Naive thymus-derived CD4-positive, alpha-beta T cell (primary cell): ENCODE measurements at regions not wholly inside any gene's neighbourhood (a gene's known extent, or its start where the extent isn't known, plus 50 kb on each side); places are given as distances from the start of the nearest gene placed in this dataset.
"Not testable (repeated sequence)": the region's sequence is repeated elsewhere in the genome, so short reads cannot be mapped to it uniquely, and the experiment has no call there.

ENCODE experiments used
- ATAC-seq: fragments of 150-1000 bp; cut with Tn5 transposase; 2 replicates; pipeline ENCODE4 v1.10.0; 2021; ENCODE audit warnings: mild to moderate bottlenecking, moderate library complexity
- CTCF ChIA-PET: fragments of 350-600 bp; sonication (Branson Sonifier 250); formaldehyde crosslinking; loops from one replicate; lab custom pipeline; 2021; ENCODE audit warnings: antibody characterized with exemption; lab: Charles Lee
- POLR2A ChIA-PET: fragments of 350-600 bp; sonication (Branson Sonifier 250); formaldehyde crosslinking; loops from one replicate; lab custom pipeline; 2021; ENCODE audit warnings: antibody characterized with exemption, inconsistent platforms; lab: Charles Lee
- DNase-seq, 9 donors: peaks; one replicate each; pipeline versions ENCODE4 v3.0.0 to v3.0.0-alpha.2; 2020 to 2022; ENCODE audit warnings: mixed read lengths in 1 of 9
- H3K27ac ChIP-seq: one replicate; pipeline ENCODE4 v1.7.0; 2013; ENCODE audit warnings: mild to moderate bottlenecking, low read depth, low read length, moderate library complexity
- H3K27me3 ChIP-seq, 2 donors: one replicate each; pipeline ENCODE4 v1.7.0; 2013; ENCODE audit warnings: low read length in 2 of 2, mild to moderate bottlenecking in 2 of 2, moderate library complexity in 2 of 2; ENCODE audit not compliant: control insufficient read depth in 2 of 2, insufficient read depth in 2 of 2
- H3K36me3 ChIP-seq, 3 experiments: 1 replicate in 2 of 3; 2 replicates in 1 of 3; pipeline ENCODE4 v1.7.0; 2013; ENCODE audit warnings: low read length in 3 of 3, mild to moderate bottlenecking in 3 of 3, moderate library complexity in 1 of 3; ENCODE audit not compliant: insufficient read depth in 3 of 3, control insufficient read depth in 2 of 3
- H3K4me1 ChIP-seq, 2 donors: one replicate each; pipeline ENCODE4 v1.7.0; 2013; ENCODE audit warnings: low read length in 2 of 2, mild to moderate bottlenecking in 2 of 2, moderate library complexity in 1 of 2; ENCODE audit not compliant: control insufficient read depth in 2 of 2, insufficient read depth in 2 of 2
- H3K4me3 ChIP-seq: 2 replicates; pipeline ENCODE4 v1.7.0; 2013; ENCODE audit warnings: mild to moderate bottlenecking, low read length
- H3K9me3 ChIP-seq, 3 experiments: 1 replicate in 2 of 3; 2 replicates in 1 of 3; pipeline ENCODE4 v1.7.0; 2013; ENCODE audit warnings: low read length in 3 of 3; ENCODE audit not compliant: control insufficient read depth in 2 of 3
- H3K27ac Mint-ChIP-seq, 9 donors: one replicate each; pipeline ENCODE4 v1.8.0; 2020 to 2022; ENCODE audit warnings: mixed read lengths in 9 of 9, mild to moderate bottlenecking in 8 of 9, moderate library complexity in 5 of 9, inconsistent platforms in 2 of 9
- H3K27me3 Mint-ChIP-seq, 5 donors: one replicate each; pipeline ENCODE4 v1.8.0; 2021 to 2022; ENCODE audit warnings: mixed read lengths in 5 of 5, mild to moderate bottlenecking in 1 of 5
- H3K36me3 Mint-ChIP-seq, 5 donors: one replicate each; pipeline ENCODE4 v1.8.0; 2020 to 2022; ENCODE audit warnings: mixed read lengths in 5 of 5, mild to moderate bottlenecking in 3 of 5, inconsistent platforms in 1 of 5
- H3K4me1 Mint-ChIP-seq, 7 donors: one replicate each; pipeline ENCODE4 v1.8.0; 2020 to 2022; ENCODE audit warnings: mixed read lengths in 7 of 7, mild to moderate bottlenecking in 3 of 7, inconsistent platforms in 1 of 7
- H3K4me3 Mint-ChIP-seq, 10 donors: one replicate each; pipeline ENCODE4 v1.8.0; 2020 to 2022; ENCODE audit warnings: mild to moderate bottlenecking in 10 of 10, mixed read lengths in 10 of 10, moderate library complexity in 6 of 10, inconsistent platforms in 2 of 10
- H3K9me3 Mint-ChIP-seq, 11 donors: one replicate each; pipeline ENCODE4 v1.8.0; 2020 to 2022; ENCODE audit warnings: mixed read lengths in 11 of 11, mild to moderate bottlenecking in 4 of 11, inconsistent platforms in 1 of 11, moderate library complexity in 1 of 11
- intact Hi-C, 2 donors: fragments of 100-400 bp; cut with micrococcal nuclease; formaldehyde crosslinking; loops; one replicate each; pipeline ENCODE4 v1.15.1; 2023

DNA sequence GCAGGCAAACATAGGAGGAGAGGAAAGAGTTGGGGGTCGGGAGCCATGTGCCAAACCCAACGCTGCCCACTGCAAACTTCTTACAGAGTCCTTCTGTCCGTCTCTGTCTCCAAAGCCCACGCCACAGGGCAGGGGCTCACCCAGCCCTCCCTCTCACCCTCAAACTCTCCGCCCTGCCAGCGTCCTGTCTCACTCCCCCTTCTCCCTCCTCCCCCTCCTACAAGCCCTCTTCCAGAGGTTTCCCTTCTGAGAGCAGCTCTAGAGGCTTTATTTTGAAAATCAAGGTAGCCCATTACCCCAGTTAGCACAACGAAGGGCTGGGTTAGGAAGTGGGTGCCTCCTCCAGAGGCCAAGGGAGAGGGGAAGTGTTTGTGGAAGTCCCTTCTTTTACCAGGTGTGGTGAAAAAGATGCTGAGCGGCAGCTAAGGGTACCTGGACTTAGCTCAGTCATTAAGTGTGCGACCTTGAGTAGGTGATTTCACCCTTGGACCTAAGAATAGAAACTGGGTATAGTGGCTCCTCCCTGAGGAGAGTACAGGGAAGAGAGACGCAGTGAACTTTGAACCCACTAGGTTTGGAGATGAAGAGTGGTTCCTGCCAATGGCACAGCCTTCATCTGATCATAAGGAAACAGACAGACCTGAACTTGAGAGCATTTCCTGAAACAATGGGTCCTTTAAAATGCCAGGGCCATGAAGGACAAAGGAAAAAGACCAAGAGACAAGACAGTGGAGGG lies 123.8 kb downstream of the BANF2 start:
- Mint-ChIP-seq H3K4me3 (no peak overlapping the region), H3K36me3 (peaks cover 0 to 5% (median 4%) of the 10 kb centered on the region in 5 donors), H3K27ac (no peak overlapping the region), H3K27me3 (no peaks in the 10 kb centered on the region), H3K9me3 (peaks cover 0 to 13% (median 5%) of the 10 kb centered on the region in 11 donors), H3K4me1 (peaks cover 0 to 5% (median 0%) of the 10 kb centered on the region in 7 donors)
- Histone ChIP-seq H3K9me3 (peaks cover 0 to 7% (median 0%) of the 10 kb centered on the region in 3 experiments), H3K27ac (no peak overlapping the region), H3K27me3 (peaks cover 0 to 2% of the 10 kb centered on the region in 2 donors), H3K4me1 (no peaks in the 10 kb centered on the region), H3K4me3 (no peak overlapping the region), H3K36me3 (no peaks in the 10 kb centered on the region)
- POLR2A ChIA-PET, result no interaction called here
- intact Hi-C loops, result no loop called here
- ATAC-seq (no peak), DNase-seq (no peak)
- CTCF ChIA-PET, result no interaction called here

DNA sequence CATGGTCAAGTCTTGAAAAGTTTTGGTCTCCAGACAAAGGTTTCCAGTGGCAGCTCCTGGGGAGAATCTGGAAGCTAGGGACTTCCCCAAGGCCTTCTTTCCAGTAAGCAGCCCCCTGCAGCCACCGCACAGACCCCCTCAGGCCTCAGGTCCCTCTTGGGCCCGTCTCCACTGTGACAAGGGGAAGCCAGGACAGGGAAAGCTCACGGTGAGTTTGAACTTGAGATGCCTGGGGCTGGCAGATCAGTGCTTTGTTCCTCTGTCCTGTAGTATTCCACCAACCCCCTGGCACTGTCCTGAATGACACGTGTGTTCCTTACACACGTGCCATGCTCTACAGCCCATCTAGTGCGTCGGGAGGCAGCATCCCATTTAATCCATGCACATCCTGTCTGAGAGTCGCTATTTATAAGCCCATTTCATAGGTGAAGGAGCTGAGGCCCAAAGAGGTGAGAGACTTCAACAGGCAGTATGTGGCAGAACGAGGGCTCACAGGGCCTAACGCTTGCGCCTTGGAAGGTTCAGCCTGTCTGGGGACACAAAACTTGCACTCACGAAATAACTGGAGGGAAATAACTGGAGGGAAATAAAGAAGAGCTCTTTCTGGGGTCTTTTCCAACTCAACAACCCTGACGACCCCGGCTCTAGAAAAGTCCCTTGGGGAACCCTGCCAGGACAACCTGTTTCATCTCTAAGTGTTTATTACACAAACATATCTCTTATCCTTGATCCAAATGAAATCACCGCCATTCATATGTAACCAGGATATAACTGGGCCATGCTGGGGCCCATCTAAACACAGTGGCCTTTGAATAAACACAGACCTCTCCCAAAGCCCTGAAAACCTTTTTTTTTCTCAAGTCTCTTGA lies 123.0 kb downstream of the BANF2 start:
- Mint-ChIP-seq H3K36me3 (peaks cover 0 to 5% (median 4%) of the 10 kb centered on the region in 5 donors), H3K4me3 (no peak overlapping the region), H3K27ac (no peak overlapping the region), H3K27me3 (no peaks in the 10 kb centered on the region), H3K4me1 (peaks cover 0 to 5% (median 0%) of the 10 kb centered on the region in 7 donors), H3K9me3 (peaks cover 0 to 18% (median 6%) of the 10 kb centered on the region in 11 donors)
- peaks cover 0 to 2% of the 10 kb centered on the region in 2 donors for H3K27me3 ChIP-seq
- H3K27ac ChIP-seq, result no peak overlapping the region
- no peak for ATAC-seq
- ChIA-PET POLR2A (no interaction called here), CTCF (no interaction called here)
- H3K4me3 ChIP-seq, result no peak overlapping the region
- intact Hi-C loops, result no loop called here
- no peak for DNase-seq
- no peaks in the 10 kb centered on the region for H3K4me1 ChIP-seq
- H3K9me3 ChIP-seq, result peaks cover 0 to 7% (median 0%) of the 10 kb centered on the region in 3 experiments
- H3K36me3 ChIP-seq, result no peaks in the 10 kb centered on the region

DNA sequence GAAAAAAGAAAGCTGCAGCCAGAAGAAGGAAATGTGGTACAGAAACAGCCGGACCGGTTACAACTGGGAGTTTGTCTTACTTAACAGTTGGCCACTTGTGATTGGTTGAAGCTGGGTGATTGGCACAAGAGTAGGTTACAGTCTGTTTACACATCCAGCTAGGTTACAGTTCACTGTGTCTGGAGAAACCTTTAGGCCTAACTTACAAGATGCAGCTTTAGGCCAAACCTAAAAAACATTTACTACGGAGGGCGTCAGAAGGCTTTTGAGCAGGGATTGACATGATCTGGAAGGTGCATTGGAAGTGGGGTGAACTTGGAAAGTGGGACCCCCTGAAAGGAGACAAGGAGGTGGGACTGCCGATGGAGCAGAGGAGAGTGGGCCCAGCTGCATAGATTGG lies 122.3 kb downstream of the BANF2 start:
- no peaks in the 10 kb centered on the region for H3K27me3 ChIP-seq
- H3K27ac ChIP-seq, result no peak overlapping the region
- no peaks in the 10 kb centered on the region for H3K36me3 ChIP-seq
- ChIA-PET CTCF (no interaction called here), POLR2A (no interaction called here)
- Mint-ChIP-seq H3K9me3 (peaks cover 0 to 18% (median 6%) of the 10 kb centered on the region in 11 donors), H3K27me3 (no peaks in the 10 kb centered on the region), H3K4me1 (peaks cover 0 to 5% (median 0%) of the 10 kb centered on the region in 7 donors), H3K36me3 (peaks cover 0 to 5% (median 4%) of the 10 kb centered on the region in 5 donors), H3K4me3 (no peak overlapping the region), H3K27ac (no peak overlapping the region)
- H3K4me1 ChIP-seq, result no peaks in the 10 kb centered on the region
- no peak for DNase-seq
- no peak overlapping the region for H3K4me3 ChIP-seq
- no peak for ATAC-seq
- intact Hi-C loops, result no loop called here
- H3K9me3 ChIP-seq, result peaks cover 0 to 7% (median 0%) of the 10 kb centered on the region in 3 experiments

DNA sequence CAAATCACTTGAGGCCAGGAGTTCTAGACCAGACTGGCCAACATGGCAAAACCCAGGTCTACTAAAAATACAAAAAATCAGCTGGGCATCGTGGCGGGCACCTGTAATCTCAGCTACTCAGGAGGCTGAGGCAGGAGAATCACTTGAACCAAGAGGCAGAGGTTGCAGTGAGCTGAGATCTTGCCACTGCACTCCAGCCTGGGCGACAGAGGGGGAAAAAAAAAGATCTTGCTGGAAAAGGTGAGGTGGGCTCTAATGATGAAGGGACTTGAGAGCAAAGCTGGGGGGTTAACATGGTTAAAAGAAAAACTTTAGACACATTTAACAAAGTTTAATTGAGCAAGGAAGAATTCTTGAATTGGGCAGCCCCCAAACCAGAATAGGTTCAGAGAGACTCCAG lies 121.8 kb downstream of the BANF2 start:
- H3K36me3 ChIP-seq, CTCF ChIA-PET, H3K27ac Mint-ChIP-seq, H3K27ac ChIP-seq, POLR2A ChIA-PET, H3K27me3 ChIP-seq, H3K9me3 ChIP-seq, DNase-seq, ATAC-seq, intact Hi-C loops, H3K4me3 ChIP-seq, H3K27me3 Mint-ChIP-seq, H3K36me3 Mint-ChIP-seq, H3K4me1 ChIP-seq, H3K4me1 Mint-ChIP-seq, H3K4me3 Mint-ChIP-seq: not testable (repeated sequence)
- H3K9me3 Mint-ChIP-seq, result peaks cover 0 to 18% (median 6%) of the 10 kb centered on the region in 11 donors

DNA sequence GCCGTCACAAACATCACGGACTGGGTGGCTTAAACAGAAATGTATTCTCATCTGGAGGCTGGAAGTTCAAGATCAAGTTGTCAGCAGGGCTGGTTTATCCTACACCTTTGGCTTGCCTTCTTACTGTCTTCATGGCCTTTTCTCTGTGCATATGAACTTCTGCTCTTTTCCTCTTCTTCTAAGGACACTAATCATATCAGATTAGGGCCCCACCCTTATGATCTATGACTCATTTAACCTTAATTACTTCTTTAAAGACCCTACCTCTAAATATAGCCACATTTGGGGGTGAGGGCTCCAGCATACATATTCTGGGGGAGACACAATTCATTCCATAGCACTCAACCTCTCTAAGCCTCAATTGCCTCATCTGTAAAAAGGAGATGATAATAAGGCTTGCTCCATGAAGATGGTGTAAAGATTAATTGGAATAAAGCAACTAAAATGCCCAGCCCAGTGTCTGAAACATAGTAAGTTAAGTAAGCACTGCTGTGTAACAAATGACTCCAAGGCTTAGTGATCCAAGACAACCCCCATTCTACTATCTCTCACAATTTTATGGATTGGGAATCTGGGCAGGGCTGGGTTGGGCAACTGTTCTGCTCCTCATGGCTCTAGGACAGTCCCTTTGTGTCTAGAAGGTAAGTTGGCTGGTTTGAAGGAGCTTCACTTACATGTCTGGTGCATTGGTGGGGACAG lies 119.8 kb downstream of the BANF2 start:
- no peak overlapping the region for H3K4me3 Mint-ChIP-seq
- H3K36me3 Mint-ChIP-seq, result peaks cover 0 to 5% (median 4%) of the 10 kb centered on the region in 5 donors
- H3K27ac ChIP-seq, result no peak overlapping the region
- ChIA-PET POLR2A (no interaction called here), CTCF (no interaction called here)
- peaks cover 0 to 18% (median 6%) of the 10 kb centered on the region in 11 donors for H3K9me3 Mint-ChIP-seq
- intact Hi-C loops, result no loop called here
- H3K27me3 ChIP-seq, result no peaks in the 10 kb centered on the region
- peaks cover 0 to 3% (median 0%) of the 10 kb centered on the region in 5 donors for H3K27me3 Mint-ChIP-seq
- no peaks in the 10 kb centered on the region for H3K4me1 Mint-ChIP-seq
- H3K36me3 ChIP-seq, result no peaks in the 10 kb centered on the region
- DNase-seq (no peak), ATAC-seq (no peak)
- H3K27ac Mint-ChIP-seq, result no peak overlapping the region
- H3K4me3 ChIP-seq, result no peak overlapping the region
- no peaks in the 10 kb centered on the region for H3K4me1 ChIP-seq
- H3K9me3 ChIP-seq, result peaks cover 0 to 7% (median 0%) of the 10 kb centered on the region in 3 experiments

DNA sequence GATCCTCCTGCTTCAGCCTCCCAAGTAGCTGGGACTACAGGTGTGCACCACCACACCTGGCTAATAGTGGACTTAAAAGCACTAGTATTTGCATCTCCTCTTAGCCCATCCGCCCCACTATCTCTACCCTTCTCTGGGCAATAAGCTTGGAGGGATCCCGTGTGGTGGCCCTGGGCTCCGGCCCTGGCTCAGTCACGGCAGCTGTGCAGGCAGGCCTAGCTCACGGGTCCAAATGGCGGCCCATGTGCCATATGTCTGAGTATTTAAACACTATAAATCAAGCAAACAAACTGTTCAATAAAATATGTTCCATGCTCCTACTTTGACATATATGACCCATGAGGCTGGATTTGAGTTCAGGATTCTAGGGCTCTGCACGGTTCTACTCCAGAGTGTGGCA lies 118.4 kb downstream of the BANF2 start:
- Mint-ChIP-seq H3K9me3 (peaks cover 0 to 18% (median 6%) of the 10 kb centered on the region in 11 donors), H3K27me3 (peaks cover 0 to 3% (median 0%) of the 10 kb centered on the region in 5 donors), H3K4me3 (no peak overlapping the region), H3K4me1 (no peaks in the 10 kb centered on the region), H3K36me3 (peaks cover 0 to 5% (median 4%) of the 10 kb centered on the region in 5 donors), H3K27ac (no peak overlapping the region)
- Histone ChIP-seq H3K4me3 (no peak overlapping the region), H3K36me3 (no peaks in the 10 kb centered on the region), H3K4me1 (no peaks in the 10 kb centered on the region), H3K9me3 (peaks cover 0 to 7% (median 0%) of the 10 kb centered on the region in 3 experiments), H3K27me3 (no peaks in the 10 kb centered on the region), H3K27ac (no peak overlapping the region)
- no peak for ATAC-seq
- DNase-seq, result no peak
- POLR2A ChIA-PET, result no interaction called here
- intact Hi-C loops, result no loop called here
- CTCF ChIA-PET, result interaction anchor here (0.6 kb wide), 2 partner anchors 15 to 734 kb away, joined by 3 to 6 read pairs; no protein-coding TSS in a partner anchor
